ENCODE measurements at regions not wholly inside any gene's neighbourhood (a gene's known extent, or its start where the extent isn't known, plus 50 kb on each side); places are given as distances from the start of the nearest gene placed in this dataset.

DNA sequence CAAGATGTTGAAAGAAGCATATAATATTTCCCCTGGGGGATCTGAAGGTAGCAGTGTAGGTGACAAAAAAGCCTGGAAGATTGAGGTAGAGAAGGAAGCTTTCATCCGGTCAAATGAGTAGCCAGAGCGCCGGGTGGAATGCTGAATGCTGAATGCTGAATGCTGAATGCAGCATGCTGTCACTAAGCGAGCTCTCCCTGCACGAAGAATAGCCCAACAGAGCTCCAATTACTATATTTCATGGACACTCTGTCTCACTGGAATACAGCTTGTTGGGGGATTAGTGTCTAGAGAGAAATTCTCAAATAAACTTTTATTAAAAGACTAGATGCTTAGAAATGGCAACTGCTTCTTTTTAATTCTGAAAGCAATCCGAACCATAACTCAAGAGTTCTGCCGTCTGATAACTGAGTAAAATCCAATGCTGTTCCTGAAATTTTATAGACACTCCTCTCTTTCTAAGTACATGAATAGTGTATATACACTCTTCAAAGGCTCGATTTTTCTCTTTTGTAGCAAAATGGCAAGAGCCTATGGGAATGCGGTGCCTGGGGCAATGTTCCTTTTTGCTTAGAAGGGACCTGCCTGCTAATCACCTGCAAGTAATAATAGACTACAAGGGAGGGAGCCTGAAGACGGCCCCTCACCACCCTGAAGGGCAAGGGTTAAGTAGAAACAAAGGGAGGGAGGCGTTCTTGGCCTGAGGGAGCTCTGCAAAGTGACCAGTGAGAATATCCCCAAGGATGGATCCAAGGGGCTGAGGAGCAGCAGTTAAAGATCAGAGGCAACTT, 203.7 kb upstream of the ESRRG start:
- TF ChIP-seq, protein P1, sequence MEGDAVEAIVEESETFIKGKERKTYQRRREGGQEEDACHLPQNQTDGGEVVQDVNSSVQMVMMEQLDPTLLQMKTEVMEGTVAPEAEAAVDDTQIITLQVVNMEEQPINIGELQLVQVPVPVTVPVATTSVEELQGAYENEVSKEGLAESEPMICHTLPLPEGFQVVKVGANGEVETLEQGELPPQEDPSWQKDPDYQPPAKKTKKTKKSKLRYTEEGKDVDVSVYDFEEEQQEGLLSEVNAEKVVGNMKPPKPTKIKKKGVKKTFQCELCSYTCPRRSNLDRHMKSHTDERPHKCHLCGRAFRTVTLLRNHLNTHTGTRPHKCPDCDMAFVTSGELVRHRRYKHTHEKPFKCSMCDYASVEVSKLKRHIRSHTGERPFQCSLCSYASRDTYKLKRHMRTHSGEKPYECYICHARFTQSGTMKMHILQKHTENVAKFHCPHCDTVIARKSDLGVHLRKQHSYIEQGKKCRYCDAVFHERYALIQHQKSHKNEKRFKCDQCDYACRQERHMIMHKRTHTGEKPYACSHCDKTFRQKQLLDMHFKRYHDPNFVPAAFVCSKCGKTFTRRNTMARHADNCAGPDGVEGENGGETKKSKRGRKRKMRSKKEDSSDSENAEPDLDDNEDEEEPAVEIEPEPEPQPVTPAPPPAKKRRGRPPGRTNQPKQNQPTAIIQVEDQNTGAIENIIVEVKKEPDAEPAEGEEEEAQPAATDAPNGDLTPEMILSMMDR (IDR thresholded peaks at IDR 0.05), result no peak
- TF ChIP-seq POLR2A (IDR thresholded peaks at IDR 0.05), result no peak
